ENCODE measurements at regions not wholly inside any gene's neighbourhood (a gene's known extent, or its start where the extent isn't known, plus 50 kb on each side); places are given as distances from the start of the nearest gene placed in this dataset.

DNA sequence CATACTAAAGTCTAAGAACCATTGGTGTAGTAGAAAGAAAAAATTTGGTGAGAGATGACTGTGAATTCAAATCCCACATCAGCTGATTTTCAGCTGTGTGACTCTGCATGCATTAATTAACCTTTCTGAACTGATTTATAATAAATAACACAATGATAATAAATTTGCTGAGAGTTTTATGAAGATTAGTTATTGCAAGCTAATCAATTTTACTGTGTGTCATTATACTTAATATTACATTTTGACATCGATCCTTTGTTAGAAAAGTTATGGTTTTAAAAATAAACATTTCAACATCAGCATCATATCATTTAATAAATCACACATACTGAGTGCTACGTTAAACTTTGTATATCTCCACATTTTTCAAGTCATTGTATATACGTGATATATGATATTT lies 599.7 kb upstream of the MMS22L start:
- TF ChIP-seq POLR2AphosphoS5 (IDR thresholded peaks at IDR 0.05) (no peak), EP300 (IDR thresholded peaks at IDR 0.05) (no peak)
- TF ChIP-seq, protein P1, sequence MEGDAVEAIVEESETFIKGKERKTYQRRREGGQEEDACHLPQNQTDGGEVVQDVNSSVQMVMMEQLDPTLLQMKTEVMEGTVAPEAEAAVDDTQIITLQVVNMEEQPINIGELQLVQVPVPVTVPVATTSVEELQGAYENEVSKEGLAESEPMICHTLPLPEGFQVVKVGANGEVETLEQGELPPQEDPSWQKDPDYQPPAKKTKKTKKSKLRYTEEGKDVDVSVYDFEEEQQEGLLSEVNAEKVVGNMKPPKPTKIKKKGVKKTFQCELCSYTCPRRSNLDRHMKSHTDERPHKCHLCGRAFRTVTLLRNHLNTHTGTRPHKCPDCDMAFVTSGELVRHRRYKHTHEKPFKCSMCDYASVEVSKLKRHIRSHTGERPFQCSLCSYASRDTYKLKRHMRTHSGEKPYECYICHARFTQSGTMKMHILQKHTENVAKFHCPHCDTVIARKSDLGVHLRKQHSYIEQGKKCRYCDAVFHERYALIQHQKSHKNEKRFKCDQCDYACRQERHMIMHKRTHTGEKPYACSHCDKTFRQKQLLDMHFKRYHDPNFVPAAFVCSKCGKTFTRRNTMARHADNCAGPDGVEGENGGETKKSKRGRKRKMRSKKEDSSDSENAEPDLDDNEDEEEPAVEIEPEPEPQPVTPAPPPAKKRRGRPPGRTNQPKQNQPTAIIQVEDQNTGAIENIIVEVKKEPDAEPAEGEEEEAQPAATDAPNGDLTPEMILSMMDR (IDR thresholded peaks at IDR 0.05): no peak

Data from sigmoid colon (tissue), 4 donors.